Hematopoietic multipotent progenitor cell (in vitro differentiated cells): ENCODE measurements at regions not wholly inside any gene's neighbourhood (a gene's known extent, or its start where the extent isn't known, plus 50 kb on each side); places are given as distances from the start of the nearest gene placed in this dataset.

Experiments
- DNase-seq, 3 donors: peaks; one replicate each; pipeline ENCODE4 v3.0.0-alpha.2; 2011 to 2015; ENCODE audit warnings: low read depth in 2 of 3, low spot score in 2 of 3

- peak in 2 of 3 donors; percentile 73 to 82 for DNase-seq
Measured at GRCh38 chr2:104658144-104658835, 195.6 kb upstream of the POU3F3 start.

GRCh38 chr2:104658904-104659591, 194.9 kb upstream of the POU3F3 start:
- peak in 1 of 3 donors; percentile 31 for DNase-seq

GRCh38 chr2:104660991-104661390, 192.9 kb upstream of the POU3F3 start:
- DNase-seq = peak in 2 of 3 donors; percentile 80 to 94

GRCh38 chr2:104664672-104665071, 189.2 kb upstream of the POU3F3 start:
- no peak for DNase-seq

- DNase-seq = no peak
Measured at GRCh38 chr2:104668631-104669030, 185.3 kb upstream of the POU3F3 start.

GRCh38 chr2:104673225-104673624, 180.7 kb upstream of the POU3F3 start:
- no peak for DNase-seq

- peak in 1 of 3 donors; percentile 54 for DNase-seq
Measured at GRCh38 chr2:104678181-104678580, 175.7 kb upstream of the POU3F3 start.

GRCh38 chr2:104685591-104685990, 168.3 kb upstream of the POU3F3 start:
- DNase-seq = no peak

GRCh38 chr2:104687147-104687546, 166.8 kb upstream of the POU3F3 start:
- no peak for DNase-seq

GRCh38 chr2:104690255-104690984, 163.5 kb upstream of the POU3F3 start:
- DNase-seq = peak in 1 of 3 donors; percentile 59

GRCh38 chr2:104698276-104698675, 155.6 kb upstream of the POU3F3 start:
- no peak for DNase-seq

- DNase-seq = no peak
Measured at GRCh38 chr2:104701411-104701911, 152.5 kb upstream of the POU3F3 start.

- no peak for DNase-seq
Measured at GRCh38 chr2:104702031-104702850, 151.7 kb upstream of the POU3F3 start.

GRCh38 chr2:104703669-104704068, 150.2 kb upstream of the POU3F3 start:
- no peak for DNase-seq

- no peak for DNase-seq
Measured at GRCh38 chr2:104704496-104705245, 149.2 kb upstream of the POU3F3 start.

- DNase-seq = no peak
Measured at GRCh38 chr2:104707056-104707455, 146.9 kb upstream of the POU3F3 start.

GRCh38 chr2:104708967-104709366, 144.9 kb upstream of the POU3F3 start:
- DNase-seq = no peak

- DNase-seq = no peak
Measured at GRCh38 chr2:104716061-104716460, 137.9 kb upstream of the POU3F3 start.

GRCh38 chr2:104733226-104733943, 120.5 kb upstream of the POU3F3 start:
- peak in 2 of 3 donors; percentile 37 to 48 for DNase-seq
